ENCODE measurements at regions not wholly inside any gene's neighbourhood (a gene's known extent, or its start where the extent isn't known, plus 50 kb on each side); places are given as distances from the start of the nearest gene placed in this dataset.

- no peak overlapping the region for H3K4me3 ChIP-seq
- H3K9me3 ChIP-seq (replicated peaks), result peaks cover 34% of the 10 kb centered on the region
- no peaks in the 10 kb centered on the region for H3K36me3 ChIP-seq
- no peak for TF ChIP-seq CTCF (IDR thresholded peaks at IDR 0.05; ENCODE audit: borderline replicate concordance)
- H3K4me1 ChIP-seq, result no peaks in the 10 kb centered on the region
- intact Hi-C loops (cut with micrococcal nuclease), result no loop called here
- H3K27ac ChIP-seq (replicated peaks), result no peak overlapping the region
- no peak for DNase-seq
- no peaks in the 10 kb centered on the region for H3K27me3 ChIP-seq (ENCODE audit: low read depth)
Measured at GRCh38 chr3:116927918-116928317, 218.3 kb downstream of the TUSC7 start.

- H3K4me3 ChIP-seq, result no peak overlapping the region
- H3K36me3 ChIP-seq, result no peaks in the 10 kb centered on the region
- H3K4me1 ChIP-seq, result no peaks in the 10 kb centered on the region
- no peak overlapping the region for H3K27ac ChIP-seq (replicated peaks)
- H3K9me3 ChIP-seq (replicated peaks), result peaks cover 17% of the 10 kb centered on the region
- TF ChIP-seq CTCF (IDR thresholded peaks at IDR 0.05; ENCODE audit: borderline replicate concordance), result no peak
- no peak for DNase-seq
- intact Hi-C loops (cut with micrococcal nuclease), result no loop called here
- no peaks in the 10 kb centered on the region for H3K27me3 ChIP-seq (ENCODE audit: low read depth)
Measured at GRCh38 chr3:116929505-116930222, 220.1 kb downstream of the TUSC7 start.

GRCh38 chr3:116930786-116931185, 221.2 kb downstream of the TUSC7 start:
- no peak for TF ChIP-seq CTCF (IDR thresholded peaks at IDR 0.05; ENCODE audit: borderline replicate concordance)
- intact Hi-C loops (cut with micrococcal nuclease), result no loop called here
- no peak for DNase-seq
- H3K9me3 ChIP-seq (replicated peaks), result peaks cover 8% of the 10 kb centered on the region
- H3K4me1 ChIP-seq, result no peaks in the 10 kb centered on the region
- H3K4me3 ChIP-seq, result no peak overlapping the region
- H3K27ac ChIP-seq (replicated peaks), result no peak overlapping the region
- no peaks in the 10 kb centered on the region for H3K27me3 ChIP-seq (ENCODE audit: low read depth)
- H3K36me3 ChIP-seq, result no peaks in the 10 kb centered on the region

GRCh38 chr3:116939091-116939490, 229.5 kb downstream of the TUSC7 start:
- no peak overlapping the region for H3K27ac ChIP-seq (replicated peaks)
- peaks cover 56% of the 10 kb centered on the region for H3K9me3 ChIP-seq (replicated peaks)
- intact Hi-C loops (cut with micrococcal nuclease), result no loop called here
- TF ChIP-seq CTCF (IDR thresholded peaks at IDR 0.05; ENCODE audit: borderline replicate concordance), result no peak
- no peaks in the 10 kb centered on the region for H3K4me1 ChIP-seq
- no peaks in the 10 kb centered on the region for H3K36me3 ChIP-seq
- DNase-seq, result no peak
- no peaks in the 10 kb centered on the region for H3K27me3 ChIP-seq (ENCODE audit: low read depth)
- H3K4me3 ChIP-seq, result no peak overlapping the region

GRCh38 chr3:116939550-116939949, 230.0 kb downstream of the TUSC7 start:
- no peaks in the 10 kb centered on the region for H3K36me3 ChIP-seq
- TF ChIP-seq CTCF (IDR thresholded peaks at IDR 0.05; ENCODE audit: borderline replicate concordance), result no peak
- H3K9me3 ChIP-seq (replicated peaks), result peaks cover 60% of the 10 kb centered on the region
- H3K27me3 ChIP-seq (ENCODE audit: low read depth), result no peaks in the 10 kb centered on the region
- no peak overlapping the region for H3K4me3 ChIP-seq
- no peak for DNase-seq
- H3K27ac ChIP-seq (replicated peaks), result no peak overlapping the region
- intact Hi-C loops (cut with micrococcal nuclease), result no loop called here
- no peaks in the 10 kb centered on the region for H3K4me1 ChIP-seq
